ENCODE measurements at regions not wholly inside any gene's neighbourhood (a gene's known extent, or its start where the extent isn't known, plus 50 kb on each side); places are given as distances from the start of the nearest gene placed in this dataset.
A peak's percentile ranks its signal among the peaks of the same experiment; 100 is the strongest.
"Not testable (repeated sequence)": the region's sequence is repeated elsewhere in the genome, so short reads cannot be mapped to it uniquely, and the experiment has no call there.

GRCh38 chr2:91985490-91985889, 2885.7 kb upstream of the TEKT4 start:
- not testable (repeated sequence) for H3K18ac ChIP-seq (ENCODE audit: low read depth in 1 of 2, low read length in 2 of 2); H3K36me3 ChIP-seq (ENCODE audit: control insufficient read depth in 1 of 2, insufficient read depth in 2 of 2, low read depth in 1 of 2, low read length in 2 of 2); H3K9me3 ChIP-seq (ENCODE audit: control insufficient read depth, low read length); H2BK12ac ChIP-seq (ENCODE audit: low read length in 2 of 2); H4K8ac ChIP-seq (ENCODE audit: low read length); H2BK120ac ChIP-seq (ENCODE audit: low read depth, low read length); H3K79me1 ChIP-seq (replicated peaks; ENCODE audit: low read length, poor library complexity, severe bottlenecking); H3K4me2 ChIP-seq (ENCODE audit: low read length, poor library complexity, severe bottlenecking); H3K4me3 ChIP-seq (ENCODE audit: insufficient read depth in 1 of 2, low read depth in 1 of 2, low read length in 2 of 2); H2BK15ac ChIP-seq (ENCODE audit: low read depth, poor library complexity, severe bottlenecking); H3K4ac ChIP-seq (ENCODE audit: low read depth in 1 of 2, low read length in 2 of 2); H2AK5ac ChIP-seq (ENCODE audit: low read length, severe bottlenecking); H3K14ac ChIP-seq (ENCODE audit: low read length in 2 of 2); H2AFZ ChIP-seq (ENCODE audit: low read depth, low read length); H3K4me1 ChIP-seq (ENCODE audit: control insufficient read depth, insufficient read depth, low read depth, low read length); H3K23ac ChIP-seq (ENCODE audit: low read length in 2 of 2); H3K27me3 ChIP-seq (ENCODE audit: control insufficient read depth in 1 of 2, insufficient read depth in 1 of 2, low read length in 2 of 2); H2BK5ac ChIP-seq (ENCODE audit: low read depth, low read length, poor library complexity, severe bottlenecking); DNase-seq; H3K27ac ChIP-seq (ENCODE audit: low read length, poor library complexity, severe bottlenecking); H3K9ac ChIP-seq (ENCODE audit: low read length)
- 25% methylated on average over 1 of the region's 1 CpG for WGBS
- H4K91ac ChIP-seq (ENCODE audit: low read length): peak overlapping the region; percentile 56

- not testable (repeated sequence) for H2BK12ac ChIP-seq (ENCODE audit: low read length in 2 of 2); H4K91ac ChIP-seq (ENCODE audit: low read length); H2BK120ac ChIP-seq (ENCODE audit: low read depth, low read length); H3K79me1 ChIP-seq (replicated peaks; ENCODE audit: low read length, poor library complexity, severe bottlenecking); DNase-seq; H3K4me3 ChIP-seq (ENCODE audit: insufficient read depth in 1 of 2, low read depth in 1 of 2, low read length in 2 of 2); H3K27ac ChIP-seq (ENCODE audit: low read length, poor library complexity, severe bottlenecking); H3K4me2 ChIP-seq (ENCODE audit: low read length, poor library complexity, severe bottlenecking); H3K18ac ChIP-seq (ENCODE audit: low read depth in 1 of 2, low read length in 2 of 2); H3K27me3 ChIP-seq (ENCODE audit: control insufficient read depth in 1 of 2, insufficient read depth in 1 of 2, low read length in 2 of 2); H3K14ac ChIP-seq (ENCODE audit: low read length in 2 of 2); H3K4me1 ChIP-seq (ENCODE audit: control insufficient read depth, insufficient read depth, low read depth, low read length); H3K4ac ChIP-seq (ENCODE audit: low read depth in 1 of 2, low read length in 2 of 2); H3K23ac ChIP-seq (ENCODE audit: low read length in 2 of 2); H2BK15ac ChIP-seq (ENCODE audit: low read depth, poor library complexity, severe bottlenecking); H3K9ac ChIP-seq (ENCODE audit: low read length); H4K8ac ChIP-seq (ENCODE audit: low read length); H3K36me3 ChIP-seq (ENCODE audit: control insufficient read depth in 1 of 2, insufficient read depth in 2 of 2, low read depth in 1 of 2, low read length in 2 of 2); H2BK5ac ChIP-seq (ENCODE audit: low read depth, low read length, poor library complexity, severe bottlenecking); H2AFZ ChIP-seq (ENCODE audit: low read depth, low read length); H3K9me3 ChIP-seq (ENCODE audit: control insufficient read depth, low read length); H2AK5ac ChIP-seq (ENCODE audit: low read length, severe bottlenecking)
- WGBS: 44% methylated on average over 1 of the region's 2 CpGs
Measured at GRCh38 chr2:91986893-91987292, 2884.3 kb upstream of the TEKT4 start.

GRCh38 chr2:91988754-91989153, 2882.5 kb upstream of the TEKT4 start:
- H4K91ac ChIP-seq (ENCODE audit: low read length); H4K8ac ChIP-seq (ENCODE audit: low read length); H3K4me1 ChIP-seq (ENCODE audit: control insufficient read depth, insufficient read depth, low read depth, low read length): not testable (repeated sequence)

GRCh38 chr2:91989781-91990180, 2881.4 kb upstream of the TEKT4 start:
- 76% methylated on average over 2 of the region's 2 CpGs for WGBS
- not testable (repeated sequence) for H3K4me2 ChIP-seq (ENCODE audit: low read length, poor library complexity, severe bottlenecking); H3K9ac ChIP-seq (ENCODE audit: low read length)

More at GRCh38 chr2:91988754-91989153, 2882.5 kb upstream of the TEKT4 start:
- not testable (repeated sequence) for H3K4ac ChIP-seq (ENCODE audit: low read depth in 1 of 2, low read length in 2 of 2); DNase-seq; H3K4me3 ChIP-seq (ENCODE audit: insufficient read depth in 1 of 2, low read depth in 1 of 2, low read length in 2 of 2); H3K36me3 ChIP-seq (ENCODE audit: control insufficient read depth in 1 of 2, insufficient read depth in 2 of 2, low read depth in 1 of 2, low read length in 2 of 2); H3K14ac ChIP-seq (ENCODE audit: low read length in 2 of 2); H3K27me3 ChIP-seq (ENCODE audit: control insufficient read depth in 1 of 2, insufficient read depth in 1 of 2, low read length in 2 of 2); H3K18ac ChIP-seq (ENCODE audit: low read depth in 1 of 2, low read length in 2 of 2); H2BK15ac ChIP-seq (ENCODE audit: low read depth, poor library complexity, severe bottlenecking); H3K27ac ChIP-seq (ENCODE audit: low read length, poor library complexity, severe bottlenecking); H3K9ac ChIP-seq (ENCODE audit: low read length); H2BK120ac ChIP-seq (ENCODE audit: low read depth, low read length); H2BK5ac ChIP-seq (ENCODE audit: low read depth, low read length, poor library complexity, severe bottlenecking); H3K23ac ChIP-seq (ENCODE audit: low read length in 2 of 2); H2AK5ac ChIP-seq (ENCODE audit: low read length, severe bottlenecking); H2BK12ac ChIP-seq (ENCODE audit: low read length in 2 of 2); H3K4me2 ChIP-seq (ENCODE audit: low read length, poor library complexity, severe bottlenecking); H2AFZ ChIP-seq (ENCODE audit: low read depth, low read length); H3K79me1 ChIP-seq (replicated peaks; ENCODE audit: low read length, poor library complexity, severe bottlenecking); H3K9me3 ChIP-seq (ENCODE audit: control insufficient read depth, low read length)

More at GRCh38 chr2:91989781-91990180, 2881.4 kb upstream of the TEKT4 start:
- H3K4me3 ChIP-seq (ENCODE audit: insufficient read depth in 1 of 2, low read depth in 1 of 2, low read length in 2 of 2); H2BK5ac ChIP-seq (ENCODE audit: low read depth, low read length, poor library complexity, severe bottlenecking); H4K8ac ChIP-seq (ENCODE audit: low read length); H2AFZ ChIP-seq (ENCODE audit: low read depth, low read length); H3K79me1 ChIP-seq (replicated peaks; ENCODE audit: low read length, poor library complexity, severe bottlenecking); DNase-seq; H3K9me3 ChIP-seq (ENCODE audit: control insufficient read depth, low read length); H3K18ac ChIP-seq (ENCODE audit: low read depth in 1 of 2, low read length in 2 of 2); H3K4ac ChIP-seq (ENCODE audit: low read depth in 1 of 2, low read length in 2 of 2); H3K14ac ChIP-seq (ENCODE audit: low read length in 2 of 2); H2AK5ac ChIP-seq (ENCODE audit: low read length, severe bottlenecking); H3K36me3 ChIP-seq (ENCODE audit: control insufficient read depth in 1 of 2, insufficient read depth in 2 of 2, low read depth in 1 of 2, low read length in 2 of 2); H2BK15ac ChIP-seq (ENCODE audit: low read depth, poor library complexity, severe bottlenecking); H2BK12ac ChIP-seq (ENCODE audit: low read length in 2 of 2); H3K27ac ChIP-seq (ENCODE audit: low read length, poor library complexity, severe bottlenecking); H3K23ac ChIP-seq (ENCODE audit: low read length in 2 of 2); H2BK120ac ChIP-seq (ENCODE audit: low read depth, low read length); H4K91ac ChIP-seq (ENCODE audit: low read length); H3K27me3 ChIP-seq (ENCODE audit: control insufficient read depth in 1 of 2, insufficient read depth in 1 of 2, low read length in 2 of 2); H3K4me1 ChIP-seq (ENCODE audit: control insufficient read depth, insufficient read depth, low read depth, low read length): not testable (repeated sequence)

Data from mesenchymal stem cell (in vitro differentiated cells and primary cell).